Activated T-helper 2 cell treated with anti-CD3 and anti-CD28 coated beads, Interferon-gamma antibody, Interleukin-2, Interleukin-4, amounts not matched to agents 10 μg/mL and 5 μg/mL and 100 μg/mL, durations not matched to agents 14 hours and 24 hours and 36 hours (primary cell): ENCODE measurements at regions not wholly inside any gene's neighbourhood (a gene's known extent, or its start where the extent isn't known, plus 50 kb on each side); places are given as distances from the start of the nearest gene placed in this dataset.

ENCODE experiments used
- DNase-seq: peaks from one replicate; pipeline ENCODE4 v3.0.0; 2021; ENCODE audit warnings: low spot score
- H3K27ac Mint-ChIP-seq: one replicate; pipeline ENCODE4 v1.8.0; 2021; ENCODE audit warnings: mixed read lengths
- H3K27me3 Mint-ChIP-seq: one replicate; pipeline ENCODE4 v1.8.0; 2021; ENCODE audit warnings: low read depth, mixed read lengths
- H3K36me3 Mint-ChIP-seq: one replicate; pipeline ENCODE4 v1.8.0; 2021; ENCODE audit warnings: low read depth, mixed read lengths
- H3K4me1 Mint-ChIP-seq: one replicate; pipeline ENCODE4 v1.8.0; 2021; ENCODE audit warnings: low read depth, mixed read lengths
- H3K4me3 Mint-ChIP-seq: one replicate; pipeline ENCODE4 v1.8.0; 2021; ENCODE audit warnings: low read depth, mild to moderate bottlenecking, moderate library complexity, mixed read lengths
- H3K9me3 Mint-ChIP-seq: one replicate; pipeline ENCODE4 v1.8.0; 2021; ENCODE audit warnings: mixed read lengths
- intact Hi-C: fragments of 100-400 bp; cut with micrococcal nuclease; formaldehyde crosslinking; loops from one replicate; pipeline ENCODE4 v1.15.1; 2023

DNA sequence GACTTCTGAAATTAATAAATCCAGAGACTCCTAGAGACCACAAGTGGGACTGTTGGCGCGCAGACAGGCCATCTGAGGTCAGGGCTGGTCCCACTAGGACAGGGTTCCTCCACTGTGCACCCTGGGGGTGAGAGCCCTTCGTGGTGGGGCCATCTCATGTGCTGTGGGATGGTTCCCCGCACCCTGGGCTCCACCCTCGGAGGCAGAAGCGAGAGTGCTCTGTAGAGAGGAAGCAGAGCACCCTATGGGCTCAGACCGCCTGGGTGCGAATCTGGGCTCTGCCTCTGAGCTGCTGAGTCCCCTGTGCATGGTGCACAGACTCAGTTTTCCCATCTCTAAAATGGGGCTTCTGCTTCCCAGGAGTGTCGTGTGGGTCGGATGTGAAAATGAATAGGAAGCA is 227.3 kb downstream of the NPHP4 start:
- Mint-ChIP-seq H3K4me1 (no peaks in the 10 kb centered on the region), H3K27ac (no peak overlapping the region), H3K27me3 (no peaks in the 10 kb centered on the region), H3K4me3 (no peak overlapping the region), H3K36me3 (no peaks in the 10 kb centered on the region), H3K9me3 (peaks cover 31% of the 10 kb centered on the region)
- intact Hi-C loops: no loop called here
- no peak for DNase-seq

GRCh38 chr1:5764464-5764863 is 227.8 kb downstream of the NPHP4 start:
- Mint-ChIP-seq H3K27me3 (no peaks in the 10 kb centered on the region), H3K27ac (no peak overlapping the region), H3K9me3 (peaks cover 31% of the 10 kb centered on the region), H3K36me3 (no peaks in the 10 kb centered on the region), H3K4me1 (no peaks in the 10 kb centered on the region), H3K4me3 (no peak overlapping the region)
- DNase-seq: no peak
- intact Hi-C loops: no loop called here

DNA sequence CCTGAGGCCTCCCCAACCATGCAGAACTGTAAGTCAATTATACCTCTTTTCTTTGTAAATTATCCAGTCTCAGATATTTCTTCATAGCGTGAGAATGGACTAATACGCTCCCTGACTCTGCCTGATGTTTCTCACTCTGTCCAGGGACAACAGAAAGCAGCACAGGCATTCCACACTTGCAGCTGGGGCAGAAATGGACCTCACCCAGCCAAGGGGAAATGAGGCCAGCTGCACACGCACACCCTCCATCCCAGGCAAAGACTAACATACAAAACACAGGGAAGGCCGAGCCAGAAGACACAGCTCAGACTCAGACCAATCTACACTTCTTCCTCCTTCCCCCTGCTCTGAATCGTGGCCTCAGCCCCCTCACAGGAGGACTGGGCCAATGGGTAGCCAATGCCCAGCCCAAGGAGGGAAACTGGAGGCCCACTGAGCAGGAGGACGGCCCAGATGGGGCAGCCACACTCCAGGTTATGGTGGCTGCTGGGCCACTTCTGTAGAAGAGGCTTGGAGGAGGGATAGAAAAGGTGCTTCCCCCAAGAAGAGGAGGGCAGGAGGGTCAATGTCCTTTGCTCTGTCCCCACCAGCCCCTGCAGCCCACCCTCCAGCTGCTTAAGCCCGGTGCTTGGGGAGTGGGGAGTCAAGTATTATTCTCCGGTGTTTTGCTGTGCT is 228.4 kb downstream of the NPHP4 start:
- Mint-ChIP-seq H3K9me3 (peaks cover 31% of the 10 kb centered on the region), H3K27ac (no peak overlapping the region)
- intact Hi-C loops: no loop called here

GRCh38 chr1:5758859-5759578 is 233.2 kb downstream of the NPHP4 start:
- H3K27ac Mint-ChIP-seq: no peak overlapping the region
- H3K27me3 Mint-ChIP-seq: no peaks in the 10 kb centered on the region
- H3K4me3 Mint-ChIP-seq: no peak overlapping the region
- intact Hi-C loops: no loop called here
- peaks cover 27% of the 10 kb centered on the region for H3K9me3 Mint-ChIP-seq
- no peaks in the 10 kb centered on the region for H3K4me1 Mint-ChIP-seq
- H3K36me3 Mint-ChIP-seq: no peaks in the 10 kb centered on the region
- no peak for DNase-seq

More for the DNA sequence above, 228.4 kb downstream of the NPHP4 start:
- H3K4me1 Mint-ChIP-seq: no peaks in the 10 kb centered on the region
- DNase-seq: no peak
- H3K36me3 Mint-ChIP-seq: no peaks in the 10 kb centered on the region
- no peaks in the 10 kb centered on the region for H3K27me3 Mint-ChIP-seq
- H3K4me3 Mint-ChIP-seq: no peak overlapping the region

- Mint-ChIP-seq H3K4me1 (no peaks in the 10 kb centered on the region), H3K4me3 (no peak overlapping the region), H3K36me3 (no peaks in the 10 kb centered on the region), H3K27ac (no peak overlapping the region), H3K9me3 (peaks cover 19% of the 10 kb centered on the region), H3K27me3 (no peaks in the 10 kb centered on the region)
- DNase-seq: no peak
- intact Hi-C loops: no loop called here
These were observed 234.0 kb downstream of the NPHP4 start for GRCh38 chr1:5758000-5758858.

GRCh38 chr1:5757187-5757805 is 234.9 kb downstream of the NPHP4 start:
- Mint-ChIP-seq H3K36me3 (no peaks in the 10 kb centered on the region), H3K9me3 (peaks cover 17% of the 10 kb centered on the region), H3K4me3 (no peak overlapping the region), H3K27ac (no peak overlapping the region), H3K4me1 (no peaks in the 10 kb centered on the region), H3K27me3 (no peaks in the 10 kb centered on the region)
- DNase-seq: no peak
- intact Hi-C loops: no loop called here

- H3K27me3 Mint-ChIP-seq: no peaks in the 10 kb centered on the region
- intact Hi-C loops: no loop called here
- no peak overlapping the region for H3K4me3 Mint-ChIP-seq
- peaks cover 10% of the 10 kb centered on the region for H3K9me3 Mint-ChIP-seq
- DNase-seq: no peak
- no peaks in the 10 kb centered on the region for H3K36me3 Mint-ChIP-seq
- no peak overlapping the region for H3K27ac Mint-ChIP-seq
- no peaks in the 10 kb centered on the region for H3K4me1 Mint-ChIP-seq
These were observed 235.6 kb downstream of the NPHP4 start for GRCh38 chr1:5756434-5757186.

- intact Hi-C loops: no loop called here
- no peaks in the 10 kb centered on the region for H3K4me1 Mint-ChIP-seq
- H3K9me3 Mint-ChIP-seq: peaks cover 5% of the 10 kb centered on the region
- no peaks in the 10 kb centered on the region for H3K36me3 Mint-ChIP-seq
- no peak overlapping the region for H3K27ac Mint-ChIP-seq
- no peaks in the 10 kb centered on the region for H3K27me3 Mint-ChIP-seq
- H3K4me3 Mint-ChIP-seq: no peak overlapping the region
- no peak for DNase-seq
These were observed 236.6 kb downstream of the NPHP4 start for GRCh38 chr1:5755552-5756125.

GRCh38 chr1:5754817-5755551 is 237.2 kb downstream of the NPHP4 start:
- H3K4me3 Mint-ChIP-seq: no peak overlapping the region
- DNase-seq: no peak
- no peak overlapping the region for H3K27ac Mint-ChIP-seq
- H3K27me3 Mint-ChIP-seq: no peaks in the 10 kb centered on the region
- H3K36me3 Mint-ChIP-seq: no peaks in the 10 kb centered on the region
- H3K9me3 Mint-ChIP-seq: no peaks in the 10 kb centered on the region
- intact Hi-C loops: no loop called here
- H3K4me1 Mint-ChIP-seq: no peaks in the 10 kb centered on the region

DNA sequence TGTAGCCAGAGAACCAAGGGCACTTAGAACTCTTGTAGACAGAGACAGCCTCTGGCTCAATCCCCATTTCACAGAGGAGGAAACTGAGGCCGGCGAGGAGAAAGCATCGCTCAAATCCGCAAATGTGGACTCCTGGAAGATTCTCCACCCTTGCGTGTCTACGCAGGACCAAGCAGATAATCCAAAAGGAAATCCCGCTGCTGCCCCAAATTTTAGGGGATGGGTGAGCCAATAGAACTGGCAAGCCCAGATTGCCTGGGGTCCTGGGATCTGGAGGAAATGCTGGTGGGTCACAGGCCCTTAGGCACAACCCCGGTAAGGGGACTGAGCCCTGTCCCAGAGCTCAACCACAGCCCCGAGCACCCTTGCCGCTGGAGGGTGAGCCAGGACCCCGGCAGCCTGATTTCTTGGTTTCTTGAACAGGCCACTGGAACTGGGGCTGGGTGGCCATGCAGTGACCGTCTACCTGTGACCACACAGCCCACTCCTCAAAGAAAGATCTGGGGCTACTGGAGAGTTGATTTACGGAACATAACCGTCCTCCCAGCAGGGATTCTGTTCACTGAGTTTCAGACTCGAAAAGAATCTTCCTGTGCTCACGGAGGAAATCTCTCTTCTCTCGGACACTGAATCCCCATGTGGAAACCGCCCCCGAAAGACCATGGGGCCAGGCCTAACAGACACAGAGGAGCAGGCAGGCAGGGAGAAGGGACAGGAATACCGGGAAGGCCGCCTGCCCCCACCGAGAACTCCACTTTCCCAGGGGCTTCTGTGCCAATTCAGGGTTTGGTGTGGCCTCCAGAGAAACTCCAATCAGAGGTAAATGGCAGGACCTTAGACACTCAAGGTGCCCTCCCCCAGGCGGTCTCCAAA is 238.4 kb downstream of the NPHP4 start:
- intact Hi-C loops: no loop called here

More for the DNA sequence above, 238.4 kb downstream of the NPHP4 start:
- DNase-seq: no peak
- Mint-ChIP-seq H3K4me3 (no peak overlapping the region), H3K27ac (no peak overlapping the region), H3K27me3 (no peaks in the 10 kb centered on the region), H3K4me1 (no peaks in the 10 kb centered on the region), H3K36me3 (no peaks in the 10 kb centered on the region), H3K9me3 (no peaks in the 10 kb centered on the region)
